22Rv1 (cell line): ENCODE measurements at regions not wholly inside any gene's neighbourhood (a gene's known extent, or its start where the extent isn't known, plus 50 kb on each side); places are given as distances from the start of the nearest gene placed in this dataset.

Source experiments
- H3K27ac ChIP-seq: fragments of 450-650 bp; 2 replicates; pipeline ENCODE4 v1.5.1; 2017
- CTCF ChIP-seq: fragments of 450-650 bp; IDR thresholded peaks from 2 replicates; pipeline ENCODE4 v1.5.1; 2017; ENCODE audit warnings: mild to moderate bottlenecking
- ZFX ChIP-seq: fragments of 450-650 bp; IDR thresholded peaks from 2 replicates; pipeline ENCODE4 v1.6.1; 2017; ENCODE audit warnings: antibody characterized with exemption, borderline replicate concordance

GRCh38 chrX:101736651-101737050 lies 77.0 kb upstream of the ARMCX2 start:
- TF ChIP-seq CTCF (no peak), ZFX (no peak)
- H3K27ac ChIP-seq: no peak overlapping the region

- H3K27ac ChIP-seq: no peak overlapping the region
- TF ChIP-seq ZFX (no peak), CTCF (no peak)
Measured at GRCh38 chrX:101732870-101733269, 73.2 kb upstream of the ARMCX2 start.

GRCh38 chrX:101729986-101730385 lies 70.3 kb upstream of the ARMCX2 start:
- TF ChIP-seq ZFX: no peak
- H3K27ac ChIP-seq: no peak overlapping the region
